Uterus (tissue), 3 donors: ENCODE measurements at regions not wholly inside any gene's neighbourhood (a gene's known extent, or its start where the extent isn't known, plus 50 kb on each side); places are given as distances from the start of the nearest gene placed in this dataset.

Source experiments
- DNase-seq, 2 donors: peaks; one replicate each; pipeline ENCODE4 v3.0.0-alpha.2; 2019 to 2020
- H3K27ac ChIP-seq, 2 donors: fragments of 200-600 bp; sonication (generic); 1 replicate in 1 of 2; 2 replicates in 1 of 2; pipeline ENCODE4 v1.5.1; 2016 to 2018
- H3K27me3 ChIP-seq, 2 donors: fragments of 200-600 bp; sonication (generic); one replicate each; pipeline ENCODE4 v1.5.1; 2018 to 2019; ENCODE audit warnings: control low read depth in 1 of 2
- H3K36me3 ChIP-seq, 2 donors: fragments of 200-600 bp; sonication (generic); one replicate each; pipeline ENCODE4 v1.5.1; 2019; ENCODE audit warnings: control low read depth in 1 of 2
- H3K4me1 ChIP-seq, 2 donors: fragments of 200-600 bp; sonication (generic); one replicate each; pipeline ENCODE4 v1.5.1; 2018 to 2019; ENCODE audit warnings: control low read depth in 1 of 2
- H3K4me3 ChIP-seq, 2 donors: fragments of 200-600 bp; sonication (generic); 1 replicate in 1 of 2; 2 replicates in 1 of 2; pipeline ENCODE4 v1.5.1; 2018 to 2019; ENCODE audit warnings: mild to moderate bottlenecking in 1 of 2
- H3K9me3 ChIP-seq, 2 donors: fragments of 200-600 bp; sonication (generic); one replicate each; pipeline ENCODE4 v1.5.1; 2019; ENCODE audit warnings: control low read depth in 1 of 2
- POLR2A ChIP-seq, 2 donors: fragments of 450-650 bp; IDR thresholded peaks; one replicate each; pipeline ENCODE4 v1.6.1; 2016; ENCODE audit warnings: antibody characterized with exemption in 2 of 2, mild to moderate bottlenecking in 1 of 2, moderate library complexity in 1 of 2
- intact Hi-C: fragments of 100-400 bp; cut with DNase I; formaldehyde crosslinking; loops from one replicate; pipeline ENCODE4 v1.15.1; 2023; ENCODE audit warnings: low total_unique reads
- TF ChIP-seq, protein P1 (sequence below), 4 experiments: fragments of 200-600 bp in 2 of 4; fragments of 450-650 bp in 2 of 4; sonication (generic) in 2 of 4; IDR thresholded peaks; one replicate each; pipeline ENCODE4 v1.5.1; 2016 to 2019; ENCODE audit warnings: antibody characterized with exemption in 4 of 4, mild to moderate bottlenecking in 2 of 4, moderate library complexity in 1 of 4
- donor health status: DM: yes; HTN: yes; CAD: no.

DNA sequence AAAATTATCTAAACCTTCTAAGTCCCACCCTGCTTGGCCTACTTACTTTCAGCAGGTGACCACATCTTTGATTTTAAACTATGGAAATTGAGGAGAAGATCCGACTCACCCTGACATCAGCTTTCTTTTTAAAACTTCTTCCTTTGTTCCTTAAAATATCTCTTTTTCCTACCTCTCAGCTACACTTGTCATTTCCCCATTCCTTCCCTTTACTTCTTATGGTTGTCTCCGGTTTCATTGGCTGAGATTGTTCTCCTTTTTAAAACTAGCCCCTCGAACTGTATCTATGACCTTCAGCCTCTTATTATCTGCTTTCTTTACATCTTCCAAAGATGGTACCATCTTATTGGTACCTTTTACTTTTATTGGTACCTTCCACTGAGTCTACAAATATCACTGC, 87.8 kb upstream of the NRIP1 start:
- TF ChIP-seq POLR2A (IDR thresholded peaks at IDR 0.05): no peak
- TF ChIP-seq, protein P1, sequence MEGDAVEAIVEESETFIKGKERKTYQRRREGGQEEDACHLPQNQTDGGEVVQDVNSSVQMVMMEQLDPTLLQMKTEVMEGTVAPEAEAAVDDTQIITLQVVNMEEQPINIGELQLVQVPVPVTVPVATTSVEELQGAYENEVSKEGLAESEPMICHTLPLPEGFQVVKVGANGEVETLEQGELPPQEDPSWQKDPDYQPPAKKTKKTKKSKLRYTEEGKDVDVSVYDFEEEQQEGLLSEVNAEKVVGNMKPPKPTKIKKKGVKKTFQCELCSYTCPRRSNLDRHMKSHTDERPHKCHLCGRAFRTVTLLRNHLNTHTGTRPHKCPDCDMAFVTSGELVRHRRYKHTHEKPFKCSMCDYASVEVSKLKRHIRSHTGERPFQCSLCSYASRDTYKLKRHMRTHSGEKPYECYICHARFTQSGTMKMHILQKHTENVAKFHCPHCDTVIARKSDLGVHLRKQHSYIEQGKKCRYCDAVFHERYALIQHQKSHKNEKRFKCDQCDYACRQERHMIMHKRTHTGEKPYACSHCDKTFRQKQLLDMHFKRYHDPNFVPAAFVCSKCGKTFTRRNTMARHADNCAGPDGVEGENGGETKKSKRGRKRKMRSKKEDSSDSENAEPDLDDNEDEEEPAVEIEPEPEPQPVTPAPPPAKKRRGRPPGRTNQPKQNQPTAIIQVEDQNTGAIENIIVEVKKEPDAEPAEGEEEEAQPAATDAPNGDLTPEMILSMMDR (IDR thresholded peaks at IDR 0.05): no peak
- DNase-seq: no peak

DNA sequence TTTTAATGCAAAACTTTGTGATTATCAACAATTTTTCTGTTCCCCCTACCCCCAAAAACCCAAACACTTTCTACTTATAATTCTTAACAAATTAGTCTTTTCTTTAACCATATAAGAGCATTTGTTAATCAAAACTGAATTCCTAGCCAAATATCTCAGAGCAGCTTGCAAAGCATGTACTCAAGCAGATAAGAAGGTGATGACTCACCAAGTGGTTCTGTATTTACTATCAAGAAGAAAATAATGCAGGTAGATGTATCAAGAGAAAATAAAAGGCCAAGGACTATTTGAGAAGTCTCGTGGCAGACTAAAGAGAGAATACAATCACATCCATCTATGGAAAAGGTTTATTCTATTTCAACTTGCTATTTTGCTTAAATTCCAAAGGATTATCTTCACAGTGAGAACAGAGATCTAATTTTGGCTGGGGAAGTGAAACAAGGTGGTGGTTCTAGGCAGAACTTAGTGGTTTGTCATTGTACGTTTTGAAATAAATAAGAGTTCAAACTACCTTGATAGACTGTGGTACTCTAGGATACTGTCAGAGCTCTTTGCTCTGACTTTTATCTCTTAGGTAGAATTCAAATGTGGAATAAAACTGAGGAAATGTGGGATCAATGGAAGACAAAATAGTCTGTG, 94.7 kb upstream of the NRIP1 start:
- no peak overlapping the region for H3K4me3 ChIP-seq
- H3K4me1 ChIP-seq: no peaks in the 10 kb centered on the region
- intact Hi-C loops: no loop called here
- TF ChIP-seq, protein P1 (IDR thresholded peaks at IDR 0.05): no peak
- TF ChIP-seq POLR2A (IDR thresholded peaks at IDR 0.05): no peak
- H3K27ac ChIP-seq: no peak overlapping the region
- H3K27me3 ChIP-seq: no peaks in the 10 kb centered on the region
- no peaks in the 10 kb centered on the region for H3K36me3 ChIP-seq
- no peaks in the 10 kb centered on the region for H3K9me3 ChIP-seq
- DNase-seq: no peak

More for the DNA sequence above, 87.8 kb upstream of the NRIP1 start:
- H3K27ac ChIP-seq: no peak overlapping the region
- intact Hi-C loops: no loop called here
- H3K27me3 ChIP-seq: no peaks in the 10 kb centered on the region
- H3K9me3 ChIP-seq: no peaks in the 10 kb centered on the region
- H3K4me1 ChIP-seq: no peaks in the 10 kb centered on the region
- H3K4me3 ChIP-seq: no peak overlapping the region
- no peaks in the 10 kb centered on the region for H3K36me3 ChIP-seq

DNA sequence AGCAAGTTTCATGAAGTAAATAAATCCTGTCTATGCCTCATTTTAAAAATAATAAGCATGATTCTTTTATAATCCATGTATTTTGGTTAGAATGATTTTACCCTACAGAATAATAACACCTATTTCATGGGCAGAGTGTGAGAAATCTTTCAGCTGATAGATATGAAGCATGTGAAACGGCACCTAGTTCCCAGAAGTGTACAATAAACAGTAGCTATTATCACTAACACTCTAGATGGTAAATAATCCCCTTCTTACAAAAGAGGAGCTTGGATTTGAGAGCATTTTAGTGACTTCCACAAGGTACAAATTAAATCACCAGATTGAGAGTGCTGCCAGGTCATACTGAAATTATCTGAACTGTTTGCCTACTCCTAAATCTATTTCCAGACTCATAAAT, 95.3 kb upstream of the NRIP1 start:
- Histone ChIP-seq H3K4me1 (no peaks in the 10 kb centered on the region), H3K9me3 (no peaks in the 10 kb centered on the region), H3K27ac (no peak overlapping the region), H3K36me3 (no peaks in the 10 kb centered on the region), H3K4me3 (no peak overlapping the region), H3K27me3 (no peaks in the 10 kb centered on the region)
- intact Hi-C loops: no loop called here
- no peak for TF ChIP-seq POLR2A (IDR thresholded peaks at IDR 0.05)
- TF ChIP-seq, protein P1 (IDR thresholded peaks at IDR 0.05): no peak
- DNase-seq: no peak

GRCh38 chr21:15162921-15163320, 98.1 kb upstream of the NRIP1 start:
- no peak for DNase-seq
- no peak for TF ChIP-seq POLR2A (IDR thresholded peaks at IDR 0.05)
- TF ChIP-seq, protein P1 (IDR thresholded peaks at IDR 0.05): no peak
- Histone ChIP-seq H3K27me3 (no peaks in the 10 kb centered on the region), H3K36me3 (no peaks in the 10 kb centered on the region), H3K27ac (no peak overlapping the region), H3K4me3 (no peak overlapping the region), H3K9me3 (no peaks in the 10 kb centered on the region), H3K4me1 (no peaks in the 10 kb centered on the region)
- intact Hi-C loops: no loop called here

DNA sequence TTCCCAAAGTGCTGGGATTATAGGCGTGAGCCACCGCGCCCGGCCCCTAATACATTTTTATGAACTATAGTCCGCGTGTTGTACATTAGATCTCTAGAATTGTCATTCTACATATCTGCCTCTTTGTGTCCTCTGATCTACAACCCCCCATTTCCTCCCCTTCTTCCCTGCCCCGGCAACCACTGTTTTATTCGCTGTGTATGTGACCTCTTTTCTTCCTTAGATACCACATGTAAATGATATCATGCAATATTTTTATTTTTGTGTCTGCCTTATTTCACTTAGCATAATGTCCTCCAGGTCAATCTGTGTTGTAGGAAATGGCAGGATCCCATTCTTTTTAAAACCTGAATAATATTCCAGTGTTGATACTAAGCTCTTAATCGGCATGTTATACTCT, 99.5 kb upstream of the NRIP1 start:
- no peak for DNase-seq
- intact Hi-C loops: no loop called here
- H3K9me3 ChIP-seq: no peaks in the 10 kb centered on the region

More for the DNA sequence above, 99.5 kb upstream of the NRIP1 start:
- Histone ChIP-seq H3K4me1 (no peaks in the 10 kb centered on the region), H3K27ac (no peak overlapping the region), H3K27me3 (no peaks in the 10 kb centered on the region), H3K4me3 (no peak overlapping the region), H3K36me3 (no peaks in the 10 kb centered on the region)
- TF ChIP-seq POLR2A (IDR thresholded peaks at IDR 0.05): no peak
- TF ChIP-seq, protein P1 (IDR thresholded peaks at IDR 0.05): no peak
